ENCODE measurements at regions not wholly inside any gene's neighbourhood (a gene's known extent, or its start where the extent isn't known, plus 50 kb on each side); places are given as distances from the start of the nearest gene placed in this dataset.
"Not testable (repeated sequence)": the region's sequence is repeated elsewhere in the genome, so short reads cannot be mapped to it uniquely, and the experiment has no call there.

GRCh38 chr14:105730731-105731130 lies 204.3 kb downstream of the TMEM121 start:
- TF ChIP-seq, protein P1, sequence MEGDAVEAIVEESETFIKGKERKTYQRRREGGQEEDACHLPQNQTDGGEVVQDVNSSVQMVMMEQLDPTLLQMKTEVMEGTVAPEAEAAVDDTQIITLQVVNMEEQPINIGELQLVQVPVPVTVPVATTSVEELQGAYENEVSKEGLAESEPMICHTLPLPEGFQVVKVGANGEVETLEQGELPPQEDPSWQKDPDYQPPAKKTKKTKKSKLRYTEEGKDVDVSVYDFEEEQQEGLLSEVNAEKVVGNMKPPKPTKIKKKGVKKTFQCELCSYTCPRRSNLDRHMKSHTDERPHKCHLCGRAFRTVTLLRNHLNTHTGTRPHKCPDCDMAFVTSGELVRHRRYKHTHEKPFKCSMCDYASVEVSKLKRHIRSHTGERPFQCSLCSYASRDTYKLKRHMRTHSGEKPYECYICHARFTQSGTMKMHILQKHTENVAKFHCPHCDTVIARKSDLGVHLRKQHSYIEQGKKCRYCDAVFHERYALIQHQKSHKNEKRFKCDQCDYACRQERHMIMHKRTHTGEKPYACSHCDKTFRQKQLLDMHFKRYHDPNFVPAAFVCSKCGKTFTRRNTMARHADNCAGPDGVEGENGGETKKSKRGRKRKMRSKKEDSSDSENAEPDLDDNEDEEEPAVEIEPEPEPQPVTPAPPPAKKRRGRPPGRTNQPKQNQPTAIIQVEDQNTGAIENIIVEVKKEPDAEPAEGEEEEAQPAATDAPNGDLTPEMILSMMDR (IDR thresholded peaks at IDR 0.05; ENCODE audit: low read depth, low read length, poor library complexity, severe bottlenecking) = not testable (repeated sequence)
- not testable (repeated sequence) for TF ChIP-seq EZH2phosphoT487 (IDR thresholded peaks at IDR 0.05; ENCODE audit: borderline replicate concordance, low read length)

Data from DOHH2 (cell line).